ENCODE measurements at regions not wholly inside any gene's neighbourhood (a gene's known extent, or its start where the extent isn't known, plus 50 kb on each side); places are given as distances from the start of the nearest gene placed in this dataset.

DNA sequence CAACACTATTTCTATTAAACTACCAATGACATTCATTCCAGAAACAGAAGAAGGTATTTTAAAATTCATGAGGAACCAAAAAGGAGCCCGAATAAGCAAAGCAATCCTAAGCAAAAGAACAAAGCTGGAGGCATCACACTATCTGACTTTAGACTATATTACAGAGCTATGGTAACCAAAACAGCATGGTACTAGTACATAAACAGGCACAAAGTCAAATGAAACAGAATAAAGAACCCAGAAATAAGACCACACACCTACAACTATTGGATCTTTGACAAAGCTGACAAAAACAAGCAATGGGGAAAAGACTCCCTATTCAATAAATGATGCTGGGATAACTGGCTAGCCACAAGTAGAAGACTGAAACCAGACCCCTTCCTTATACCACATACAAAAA is 122.3 kb downstream of the ITIH6 start:
- Histone ChIP-seq H3K4me3 (ENCODE audit: low read depth, low read length) (no peak overlapping the region), H3K27me3 (ENCODE audit: control insufficient read depth, insufficient read depth, low read length) (no peaks in the 10 kb centered on the region), H3K4me1 (no peaks in the 10 kb centered on the region), H3K27ac (no peak overlapping the region), H2AFZ (no peak overlapping the region), H3K9me3 (ENCODE audit: control insufficient read depth, low read length) (no peaks in the 10 kb centered on the region), H3K4me2 (ENCODE audit: low read length) (no peak overlapping the region), H3K9ac (no peak overlapping the region), H3K36me3 (ENCODE audit: control insufficient read depth, insufficient read depth, low read length) (no peaks in the 10 kb centered on the region), H3K79me2 (no peaks in the 10 kb centered on the region)
- no peak for TF ChIP-seq CTCF (IDR thresholded peaks at IDR 0.05)

DNA sequence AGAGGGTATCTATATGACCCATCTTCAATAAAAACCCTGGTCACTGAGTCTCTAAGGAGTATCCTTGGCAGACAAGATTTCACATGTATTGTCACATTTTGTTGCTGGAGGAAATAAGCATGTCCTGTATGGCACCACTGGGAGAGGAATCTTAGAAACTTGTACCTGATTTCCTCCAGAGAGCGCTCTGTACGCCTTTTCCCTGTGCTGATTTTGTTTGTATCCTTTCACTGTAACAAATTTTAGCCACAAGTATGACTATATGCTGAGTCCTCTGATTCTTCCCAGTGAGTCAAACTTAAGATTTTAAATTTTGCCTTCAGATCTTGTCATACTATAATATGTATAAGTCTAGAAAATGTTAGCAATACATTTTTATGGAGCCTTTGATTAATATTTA is 102.8 kb downstream of the ITIH6 start:
- Histone ChIP-seq H2AFZ (peak overlapping the region; percentile 66), H3K9ac (no peak overlapping the region), H3K79me2 (no peaks in the 10 kb centered on the region), H3K27me3 (ENCODE audit: control insufficient read depth, insufficient read depth, low read length) (no peaks in the 10 kb centered on the region), H3K9me3 (ENCODE audit: control insufficient read depth, low read length) (no peaks in the 10 kb centered on the region), H3K4me2 (ENCODE audit: low read length) (no peak overlapping the region), H3K4me1 (no peaks in the 10 kb centered on the region), H3K4me3 (ENCODE audit: low read depth, low read length) (no peak overlapping the region), H3K27ac (no peak overlapping the region), H3K36me3 (ENCODE audit: control insufficient read depth, insufficient read depth, low read length) (no peaks in the 10 kb centered on the region)
- TF ChIP-seq CTCF (IDR thresholded peaks at IDR 0.05) = peak; percentile 21

DNA sequence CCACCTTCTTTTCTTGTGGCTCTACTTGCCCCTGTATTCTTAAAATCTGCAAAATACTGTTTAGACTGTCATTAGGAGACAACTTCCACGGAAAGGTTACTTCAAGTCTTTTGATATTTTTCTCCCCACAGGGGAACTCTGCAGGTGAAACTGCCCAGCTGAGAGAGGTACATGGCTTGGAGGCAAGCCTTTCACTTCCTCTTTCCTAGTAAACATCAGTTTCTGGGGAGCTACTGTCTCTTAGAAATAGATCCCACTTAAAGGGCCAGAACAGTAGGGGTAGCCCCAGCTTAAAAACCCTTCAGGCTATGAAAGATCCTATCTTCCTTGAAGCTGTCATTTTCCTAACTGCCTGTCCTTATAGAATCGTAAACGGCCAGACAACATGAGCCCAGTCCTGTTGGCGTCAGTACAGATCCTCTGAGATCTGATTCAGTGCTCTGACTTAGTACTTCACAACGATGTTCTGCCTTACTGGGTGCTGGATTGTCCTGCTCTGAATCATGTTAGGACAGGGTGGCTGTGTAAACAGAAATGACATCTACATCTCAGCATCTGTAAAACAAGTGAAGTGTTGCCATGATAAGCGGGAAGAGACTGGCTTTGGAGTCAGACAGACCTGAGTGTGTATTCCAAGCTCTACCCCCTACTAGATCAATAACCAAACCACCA is 102.1 kb downstream of the ITIH6 start:
- peak overlapping the region; percentile 66 for H2AFZ ChIP-seq
- H3K27ac ChIP-seq = no peak overlapping the region
- no peak overlapping the region for H3K4me2 ChIP-seq (ENCODE audit: low read length)
- no peak for TF ChIP-seq CTCF (IDR thresholded peaks at IDR 0.05)
- no peak overlapping the region for H3K9ac ChIP-seq
- H3K79me2 ChIP-seq = no peaks in the 10 kb centered on the region
- no peaks in the 10 kb centered on the region for H3K27me3 ChIP-seq (ENCODE audit: control insufficient read depth, insufficient read depth, low read length)
- no peaks in the 10 kb centered on the region for H3K36me3 ChIP-seq (ENCODE audit: control insufficient read depth, insufficient read depth, low read length)
- H3K4me1 ChIP-seq = no peaks in the 10 kb centered on the region
- no peaks in the 10 kb centered on the region for H3K9me3 ChIP-seq (ENCODE audit: control insufficient read depth, low read length)
- H3K4me3 ChIP-seq (ENCODE audit: low read depth, low read length) = no peak overlapping the region

All from parathyroid adenoma (tissue), 2 donors.